Esophagus muscularis mucosa (tissue), 4 donors: ENCODE measurements at regions not wholly inside any gene's neighbourhood (a gene's known extent, or its start where the extent isn't known, plus 50 kb on each side); places are given as distances from the start of the nearest gene placed in this dataset.

ENCODE experiments used
- CTCF ChIP-seq, 3 experiments: fragments of 200-600 bp in 2 of 3; fragments of 450-650 bp in 1 of 3; sonication (generic) in 2 of 3; IDR thresholded peaks; one replicate each; pipeline ENCODE4 v1.5.1; 2017 to 2019; ENCODE audit warnings: antibody characterized with exemption in 3 of 3, mild to moderate bottlenecking in 2 of 3, moderate library complexity in 1 of 3
- EP300 ChIP-seq: sonication (generic); formaldehyde crosslinking; IDR thresholded peaks from one replicate; pipeline ENCODE4 v1.6.1; 2017; ENCODE audit warnings: antibody characterized with exemption
- POLR2A ChIP-seq: fragments of 450-650 bp; IDR thresholded peaks from one replicate; pipeline ENCODE4 v1.6.1; 2017; ENCODE audit warnings: antibody characterized with exemption, moderate library complexity, mild to moderate bottlenecking, low read depth
- POLR2AphosphoS5 ChIP-seq, 2 donors: sonication (generic); formaldehyde crosslinking; IDR thresholded peaks; one replicate each; pipeline ENCODE4 v1.6.1; 2017; ENCODE audit warnings: antibody characterized with exemption in 2 of 2

DNA sequence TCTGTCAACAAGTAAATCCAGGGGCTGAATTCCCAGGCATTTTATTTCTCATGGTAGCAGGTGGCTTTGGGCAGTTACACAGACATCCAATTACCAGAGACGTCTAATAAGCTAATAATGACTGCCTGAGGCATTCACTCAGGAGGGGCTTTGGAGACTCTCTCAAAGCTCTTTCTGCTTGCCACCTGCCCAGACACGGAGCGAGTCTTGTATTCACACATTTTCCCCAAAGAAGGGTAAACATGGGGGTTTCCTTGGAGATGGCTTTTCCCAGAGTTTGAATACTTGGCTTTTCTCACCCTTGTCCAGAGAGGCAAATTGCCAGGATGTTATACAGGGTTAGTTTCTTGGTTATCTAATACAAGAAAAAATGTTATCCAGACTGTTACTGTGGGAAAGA, 132.6 kb downstream of the DIPK2A start:
- no peak for TF ChIP-seq CTCF (IDR thresholded peaks at IDR 0.05)
- no peak for TF ChIP-seq POLR2A
- TF ChIP-seq EP300: no peak
- TF ChIP-seq POLR2AphosphoS5 (IDR thresholded peaks at IDR 0.05): no peak
